22Rv1 (cell line): ENCODE measurements at regions not wholly inside any gene's neighbourhood (a gene's known extent, or its start where the extent isn't known, plus 50 kb on each side); places are given as distances from the start of the nearest gene placed in this dataset.

Source experiments
- H3K27ac ChIP-seq: fragments of 450-650 bp; 2 replicates; pipeline ENCODE4 v1.5.1; 2017
- CTCF ChIP-seq: fragments of 450-650 bp; IDR thresholded peaks from 2 replicates; pipeline ENCODE4 v1.5.1; 2017; ENCODE audit warnings: mild to moderate bottlenecking
- ZFX ChIP-seq: fragments of 450-650 bp; IDR thresholded peaks from 2 replicates; pipeline ENCODE4 v1.6.1; 2017; ENCODE audit warnings: antibody characterized with exemption, borderline replicate concordance

DNA sequence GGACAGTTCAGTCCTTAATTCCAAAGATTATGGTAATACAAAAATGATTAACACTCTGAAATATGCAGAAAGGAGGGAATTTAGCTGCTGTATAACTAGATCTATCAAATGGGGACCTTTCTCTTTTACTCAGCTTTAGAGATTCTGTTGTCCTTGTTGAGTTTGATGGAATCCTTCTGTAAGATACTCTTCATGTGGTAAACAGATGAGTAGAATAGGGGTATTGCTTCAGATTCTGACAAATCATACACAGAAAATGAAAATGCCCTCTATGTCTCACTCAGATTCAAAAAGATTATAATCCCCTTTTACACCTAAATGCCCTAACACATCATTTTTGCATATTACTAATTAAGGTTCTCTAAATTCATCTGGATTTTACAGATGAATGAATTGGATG is 50.7 kb downstream of the ARHGAP35 start:
- H3K27ac ChIP-seq, result no peak overlapping the region
- TF ChIP-seq ZFX, result no peak
- TF ChIP-seq CTCF, result no peak

- TF ChIP-seq CTCF, result no peak
- no peak for TF ChIP-seq ZFX
- H3K27ac ChIP-seq, result peak overlapping the region; percentile 34
These were observed 52.5 kb downstream of the ARHGAP35 start for GRCh38 chr19:46913198-46913851.

- no peak for TF ChIP-seq CTCF
- peak overlapping the region; percentile 34 for H3K27ac ChIP-seq
These were observed 53.1 kb downstream of the ARHGAP35 start for GRCh38 chr19:46913852-46914430.

DNA sequence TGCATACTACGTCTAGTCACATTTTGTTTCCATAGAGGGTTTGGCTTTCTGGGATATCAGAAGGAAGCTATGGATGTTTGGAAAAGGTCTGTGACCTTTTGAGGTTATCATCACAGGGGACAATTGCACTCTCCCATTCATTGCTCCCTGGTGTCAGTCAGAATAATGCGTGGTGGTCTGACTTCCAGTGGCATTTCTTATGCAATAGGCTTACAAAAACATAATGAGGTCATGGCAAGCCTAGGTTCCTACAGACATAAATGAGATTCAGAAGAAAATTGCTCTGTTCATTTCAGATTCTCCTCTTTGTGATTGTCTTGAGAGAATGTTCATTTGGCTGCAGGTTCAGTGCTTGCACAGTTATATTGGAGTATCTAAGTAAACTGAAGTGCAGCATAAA is 54.6 kb downstream of the ARHGAP35 start:
- TF ChIP-seq CTCF (no peak), ZFX (no peak)
- no peak overlapping the region for H3K27ac ChIP-seq

DNA sequence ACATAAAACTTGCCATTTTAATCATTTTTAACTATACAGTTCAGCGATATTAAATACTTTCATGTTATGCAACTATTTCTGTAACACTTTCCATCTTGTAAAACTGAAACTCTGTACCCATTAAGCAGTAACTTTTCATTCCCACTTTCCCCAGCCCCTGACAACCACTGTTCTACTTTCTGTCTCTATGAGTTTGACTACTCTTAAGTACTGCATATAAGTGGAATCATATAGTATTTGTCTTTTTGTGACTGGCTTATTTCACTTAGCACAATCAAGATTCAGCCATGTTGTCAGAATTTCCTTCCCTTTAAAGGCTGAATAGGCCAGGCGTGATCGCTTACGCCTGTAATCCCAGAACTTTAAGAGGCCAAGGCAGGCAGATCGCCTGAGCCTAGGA is 56.2 kb downstream of the ARHGAP35 start:
- H3K27ac ChIP-seq, result no peak overlapping the region
- TF ChIP-seq ZFX (no peak), CTCF (no peak)

DNA sequence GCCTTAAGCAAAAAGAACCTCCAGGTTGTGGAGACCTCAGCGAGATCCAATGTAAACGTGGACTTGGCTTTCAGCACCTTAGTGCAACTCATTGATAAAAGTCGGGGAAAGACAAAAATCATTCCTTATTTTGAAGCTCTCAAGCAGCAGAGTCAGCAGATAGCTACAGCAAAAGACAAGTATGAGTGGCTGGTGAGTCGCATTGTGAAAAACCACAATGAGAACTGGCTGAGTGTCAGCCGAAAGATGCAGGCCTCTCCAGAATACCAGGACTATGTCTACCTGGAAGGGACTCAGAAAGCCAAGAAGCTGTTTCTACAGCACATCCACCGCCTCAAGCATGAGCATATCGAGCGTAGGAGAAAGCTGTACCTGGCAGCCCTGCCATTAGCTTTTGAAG is 58.5 kb downstream of the ARHGAP35 start:
- no peak for TF ChIP-seq ZFX
- H3K27ac ChIP-seq, result no peak overlapping the region

DNA sequence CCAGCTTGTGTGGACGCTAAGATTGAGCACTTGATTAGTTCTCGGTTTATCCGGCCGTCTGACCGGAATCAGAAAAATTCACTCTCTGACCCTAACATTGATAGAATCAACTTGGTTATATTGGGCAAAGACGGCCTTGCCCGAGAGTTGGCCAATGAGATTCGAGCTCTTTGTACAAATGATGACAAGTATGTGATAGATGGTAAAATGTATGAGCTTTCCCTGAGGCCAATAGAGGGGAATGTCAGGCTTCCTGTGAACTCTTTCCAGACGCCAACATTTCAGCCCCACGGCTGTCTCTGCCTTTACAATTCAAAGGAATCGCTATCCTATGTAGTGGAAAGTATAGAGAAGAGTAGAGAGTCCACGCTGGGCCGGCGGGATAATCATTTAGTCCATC is 59.6 kb downstream of the ARHGAP35 start:
- H3K27ac ChIP-seq, result no peak overlapping the region
- TF ChIP-seq ZFX, result no peak

DNA sequence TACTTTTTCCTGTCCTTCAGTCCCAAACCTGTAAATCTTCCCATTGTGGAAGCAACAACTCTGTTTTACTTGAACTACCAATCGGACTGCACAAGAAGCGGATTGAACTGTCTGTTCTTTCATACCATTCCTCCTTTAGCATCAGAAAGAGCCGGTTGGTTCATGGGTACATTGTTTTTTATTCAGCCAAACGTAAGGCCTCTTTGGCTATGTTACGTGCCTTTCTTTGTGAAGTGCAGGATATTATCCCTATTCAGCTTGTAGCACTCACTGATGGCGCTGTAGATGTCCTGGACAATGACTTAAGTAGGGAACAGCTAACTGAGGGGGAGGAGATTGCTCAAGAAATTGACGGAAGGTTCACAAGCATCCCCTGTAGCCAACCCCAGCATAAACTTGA is 60.3 kb downstream of the ARHGAP35 start:
- TF ChIP-seq ZFX (no peak), CTCF (no peak)
- H3K27ac ChIP-seq, result no peak overlapping the region
